GM04503 (cell line): ENCODE measurements at regions not wholly inside any gene's neighbourhood (a gene's known extent, or its start where the extent isn't known, plus 50 kb on each side); places are given as distances from the start of the nearest gene placed in this dataset.

Experiments
- DNase-seq: peaks from one replicate; pipeline ENCODE4 v3.0.0-alpha.2; 2012; ENCODE audit warnings: low read depth

DNA sequence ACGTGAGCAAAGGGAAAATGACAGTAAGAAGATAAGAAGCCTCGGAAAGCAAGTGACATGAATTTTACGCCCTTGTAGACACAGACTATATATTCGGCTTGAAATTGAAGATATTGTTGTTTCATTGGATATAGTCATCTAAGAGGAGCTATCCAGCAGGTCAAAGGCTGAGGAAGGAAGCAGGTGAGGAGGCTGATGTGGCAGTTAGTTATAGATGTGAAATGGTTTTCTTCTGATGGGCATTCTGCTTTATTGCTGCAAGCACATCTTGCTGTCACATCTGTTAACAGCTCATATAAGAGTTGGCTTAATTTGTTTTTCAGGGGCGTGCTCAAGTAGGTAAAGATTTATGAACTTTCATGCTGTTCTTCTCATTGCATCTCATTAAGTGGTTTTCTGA lies 146.1 kb downstream of the KLF5 start:
- DNase-seq: no peak

GRCh38 chr13:73201626-73202025 lies 142.8 kb downstream of the KLF5 start:
- DNase-seq: no peak

DNA sequence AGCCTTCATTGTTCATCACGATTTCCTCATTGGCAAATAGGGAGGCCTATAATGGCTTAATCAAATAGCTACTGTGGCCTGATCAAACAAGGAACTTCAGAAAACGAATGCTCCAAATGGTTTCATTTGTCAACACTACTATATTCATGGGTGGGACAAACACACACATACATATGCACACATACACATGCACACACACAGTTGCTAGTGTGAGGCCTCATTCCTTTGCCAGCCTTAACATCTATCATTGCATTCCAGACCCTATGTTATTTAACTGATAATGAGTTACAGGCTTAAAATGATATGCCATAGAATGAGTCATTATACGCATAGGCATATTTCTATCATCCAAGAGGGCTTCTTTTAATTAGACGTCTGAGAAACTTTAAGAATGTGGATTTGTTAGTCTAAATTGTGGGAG lies 140.2 kb downstream of the KLF5 start:
- DNase-seq: no peak

- DNase-seq: no peak
Observed at GRCh38 chr13:73195091-73195490, 136.3 kb downstream of the KLF5 start.

DNA sequence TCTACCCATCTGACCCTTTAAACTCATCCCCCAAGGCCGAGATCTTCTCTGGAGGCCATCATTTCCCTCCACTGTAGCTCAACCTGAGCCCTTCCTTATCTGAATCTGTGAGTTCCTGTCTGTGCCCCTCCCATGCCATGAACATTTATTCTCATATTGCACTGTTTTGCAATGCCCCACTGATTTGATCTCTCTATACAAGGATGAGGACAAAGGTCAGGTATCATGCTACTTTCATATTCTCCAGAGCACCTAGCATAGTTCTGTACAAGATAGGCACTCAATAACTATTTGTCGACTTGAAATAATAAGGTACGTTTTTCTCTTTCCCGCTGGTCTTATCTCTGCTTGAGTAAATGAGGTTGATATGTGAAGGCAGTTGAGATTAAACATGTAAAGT lies 135.5 kb downstream of the KLF5 start:
- no peak for DNase-seq

DNA sequence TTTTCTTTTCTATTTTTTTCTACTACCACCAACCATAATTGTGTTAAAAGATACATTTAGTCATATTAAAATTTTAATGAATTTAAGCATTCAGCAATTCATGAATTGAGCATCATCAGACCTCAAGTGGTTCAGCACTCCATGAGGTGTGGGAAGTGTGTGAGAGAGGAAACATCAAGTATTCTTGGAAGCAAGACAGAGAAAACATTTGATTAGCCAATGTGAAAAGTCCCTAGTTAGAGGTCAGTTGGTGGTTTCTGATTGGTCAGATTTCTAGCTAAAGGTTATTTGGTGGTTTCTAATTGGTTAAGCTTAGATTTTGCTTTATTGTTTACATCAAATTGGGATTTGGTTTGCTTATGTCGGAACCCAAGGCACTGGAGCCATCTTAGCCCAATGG lies 134.7 kb downstream of the KLF5 start:
- no peak for DNase-seq

GRCh38 chr13:73190477-73190876 lies 131.7 kb downstream of the KLF5 start:
- no peak for DNase-seq

DNA sequence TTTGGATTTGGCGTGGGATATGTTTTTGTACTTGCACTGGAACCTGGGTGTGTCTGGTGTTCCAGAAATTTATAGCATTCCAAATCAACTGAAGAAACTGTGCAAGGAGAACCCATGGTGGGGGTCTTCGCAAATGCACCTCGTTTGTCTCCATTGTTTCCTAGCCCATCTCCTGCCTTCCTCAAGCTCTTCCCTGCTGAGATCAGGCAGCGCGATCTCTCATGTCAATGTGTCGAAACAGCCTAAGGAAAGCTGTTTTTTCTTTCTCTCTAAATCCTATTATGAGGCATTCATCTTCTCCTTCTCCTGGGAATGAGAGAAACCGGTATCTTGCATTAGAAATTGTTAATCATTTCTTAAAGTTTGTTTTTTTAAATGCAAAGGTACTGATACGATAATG lies 131.0 kb downstream of the KLF5 start:
- no peak for DNase-seq

DNA sequence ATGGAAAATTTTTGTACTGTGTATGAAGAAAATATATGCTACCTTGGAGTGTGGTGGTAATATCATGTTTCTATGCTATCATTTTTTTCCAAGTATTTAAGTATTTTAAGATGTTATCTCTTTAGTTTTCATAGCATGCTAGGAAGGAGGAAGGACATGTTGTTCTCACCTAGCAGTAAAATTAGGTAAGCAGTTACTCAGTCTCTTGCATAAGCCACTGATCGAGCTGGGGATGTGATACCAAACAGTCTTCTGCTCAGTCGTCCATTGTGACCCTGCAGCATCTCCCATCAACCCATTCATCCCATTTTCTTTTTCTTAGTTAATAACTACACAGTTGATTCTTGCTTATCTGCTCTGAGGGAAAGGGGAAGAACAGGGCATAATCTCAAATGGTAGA lies 130.6 kb downstream of the KLF5 start:
- DNase-seq: no peak

- no peak for DNase-seq
Observed at GRCh38 chr13:73187106-73187505, 128.3 kb downstream of the KLF5 start.

GRCh38 chr13:73179650-73180274 lies 121.0 kb downstream of the KLF5 start:
- DNase-seq: no peak

DNA sequence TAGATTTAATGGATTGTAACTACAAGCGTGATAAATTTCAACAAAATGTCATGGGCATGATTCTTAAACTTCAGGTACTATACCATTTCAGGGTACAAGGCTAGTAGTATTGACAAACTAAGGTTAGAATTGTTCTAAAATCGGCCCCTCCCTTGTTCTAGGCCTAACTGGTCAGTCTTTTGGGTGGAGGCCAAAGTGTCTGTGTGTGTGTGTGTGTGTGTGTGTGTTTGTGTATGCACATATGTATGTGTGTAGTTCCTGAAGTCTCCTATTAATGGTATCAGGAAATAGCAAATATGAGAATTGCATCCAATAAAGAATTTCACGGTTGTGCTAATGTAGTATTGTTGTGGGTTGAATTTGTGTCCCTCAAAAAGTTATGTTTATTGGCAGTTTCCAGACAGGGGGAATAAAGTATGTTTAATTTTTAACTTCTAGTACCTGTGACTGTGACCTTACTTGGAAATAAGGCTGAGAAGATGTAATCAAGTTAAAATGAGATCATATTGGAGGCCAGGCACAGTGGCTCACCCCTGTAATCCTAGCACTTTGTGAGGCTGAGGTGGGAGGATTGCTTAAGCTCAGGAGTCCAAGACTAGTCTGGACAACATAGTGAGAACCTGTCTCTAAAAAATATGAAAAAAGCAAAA lies 119.2 kb downstream of the KLF5 start:
- no peak for DNase-seq

GRCh38 chr13:73177017-73177416 lies 118.2 kb downstream of the KLF5 start:
- DNase-seq: no peak

GRCh38 chr13:73174521-73175010 lies 115.8 kb downstream of the KLF5 start:
- DNase-seq: no peak

DNA sequence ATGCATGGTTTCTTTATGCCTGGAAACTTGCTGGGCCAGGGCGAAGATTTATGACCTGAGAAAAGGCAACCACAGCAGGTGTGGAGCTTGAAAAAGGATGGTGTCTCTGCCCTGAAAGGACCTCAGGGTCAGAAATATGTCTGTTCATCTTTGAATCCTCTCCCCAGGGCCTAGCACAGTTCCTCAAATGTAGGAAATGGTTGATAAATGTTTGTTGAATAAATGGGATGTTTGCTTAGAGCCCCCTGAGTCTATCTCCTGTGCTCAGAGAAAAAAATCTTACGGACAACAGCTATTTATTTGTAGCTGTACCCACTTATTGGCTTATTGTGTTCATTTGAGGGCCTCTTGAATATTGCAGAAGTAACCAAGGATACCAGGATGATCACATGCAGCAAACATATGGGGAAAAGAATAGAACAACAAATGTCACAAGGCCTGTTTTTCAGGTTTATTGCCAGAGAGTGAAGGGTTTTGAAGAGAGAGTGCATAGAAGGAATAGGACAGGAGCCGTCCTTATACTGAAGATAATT lies 114.5 kb downstream of the KLF5 start:
- DNase-seq: no peak

DNA sequence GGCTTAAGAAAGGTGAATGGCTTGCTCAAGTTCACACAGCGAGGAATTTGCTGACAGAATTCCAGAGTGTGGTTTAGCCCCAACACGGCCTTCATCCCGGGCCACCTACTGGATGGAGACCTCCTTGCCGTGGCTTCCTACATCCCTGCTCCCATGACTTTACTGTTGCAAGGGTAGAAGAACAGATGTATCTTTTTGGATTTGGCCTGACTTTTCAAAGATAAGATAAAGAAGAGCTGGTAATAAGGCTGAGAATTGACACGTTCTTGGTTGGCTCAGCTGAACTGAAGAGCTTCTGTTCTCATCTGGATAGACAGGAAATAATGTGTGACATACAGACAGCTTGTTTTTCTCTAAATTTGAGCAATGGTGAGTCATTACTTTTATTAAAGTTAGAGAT lies 113.1 kb downstream of the KLF5 start:
- no peak for DNase-seq

DNA sequence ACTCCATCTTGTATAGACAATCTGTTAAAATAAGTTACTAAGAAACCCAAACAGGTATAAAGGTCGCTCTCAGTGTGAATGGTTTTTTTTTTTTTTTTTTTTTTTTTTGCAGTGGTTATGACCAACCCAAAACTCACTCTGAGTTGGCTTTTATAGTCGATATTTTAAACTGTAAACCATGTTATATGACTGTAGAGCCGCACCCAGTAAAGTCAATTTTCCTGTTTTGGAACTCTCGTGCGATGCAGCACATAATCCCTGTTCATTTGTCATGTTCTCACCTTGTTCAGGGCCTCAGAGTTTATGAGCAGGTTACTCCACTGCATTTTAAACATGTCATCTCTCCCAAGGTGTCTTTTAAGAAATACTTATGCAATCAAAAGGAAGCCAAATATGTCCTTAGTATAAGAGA lies 112.5 kb downstream of the KLF5 start:
- DNase-seq: no peak

DNA sequence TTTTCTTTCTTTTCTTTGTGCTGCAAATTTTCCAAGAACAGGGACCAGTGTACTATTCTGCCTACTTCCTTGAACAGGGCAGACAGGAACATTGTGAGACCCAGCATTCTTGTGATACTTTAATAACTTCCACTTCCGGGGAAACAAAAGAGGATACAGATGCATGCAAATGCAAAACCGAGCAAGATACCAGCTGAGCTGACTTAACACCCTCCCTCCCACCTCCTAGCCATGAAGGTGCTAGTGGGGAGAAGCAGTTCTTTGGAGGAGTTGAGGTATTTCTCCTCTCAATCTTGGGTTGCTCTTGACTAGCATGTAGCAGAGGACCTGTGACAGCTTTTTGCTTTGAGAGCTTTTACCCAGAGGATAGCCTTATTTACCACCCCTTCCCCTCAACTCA lies 111.2 kb downstream of the KLF5 start:
- no peak for DNase-seq

- DNase-seq: no peak
Observed at GRCh38 chr13:73168953-73169401, 110.2 kb downstream of the KLF5 start.

- no peak for DNase-seq
Observed at GRCh38 chr13:73168226-73168952, 109.6 kb downstream of the KLF5 start.

DNA sequence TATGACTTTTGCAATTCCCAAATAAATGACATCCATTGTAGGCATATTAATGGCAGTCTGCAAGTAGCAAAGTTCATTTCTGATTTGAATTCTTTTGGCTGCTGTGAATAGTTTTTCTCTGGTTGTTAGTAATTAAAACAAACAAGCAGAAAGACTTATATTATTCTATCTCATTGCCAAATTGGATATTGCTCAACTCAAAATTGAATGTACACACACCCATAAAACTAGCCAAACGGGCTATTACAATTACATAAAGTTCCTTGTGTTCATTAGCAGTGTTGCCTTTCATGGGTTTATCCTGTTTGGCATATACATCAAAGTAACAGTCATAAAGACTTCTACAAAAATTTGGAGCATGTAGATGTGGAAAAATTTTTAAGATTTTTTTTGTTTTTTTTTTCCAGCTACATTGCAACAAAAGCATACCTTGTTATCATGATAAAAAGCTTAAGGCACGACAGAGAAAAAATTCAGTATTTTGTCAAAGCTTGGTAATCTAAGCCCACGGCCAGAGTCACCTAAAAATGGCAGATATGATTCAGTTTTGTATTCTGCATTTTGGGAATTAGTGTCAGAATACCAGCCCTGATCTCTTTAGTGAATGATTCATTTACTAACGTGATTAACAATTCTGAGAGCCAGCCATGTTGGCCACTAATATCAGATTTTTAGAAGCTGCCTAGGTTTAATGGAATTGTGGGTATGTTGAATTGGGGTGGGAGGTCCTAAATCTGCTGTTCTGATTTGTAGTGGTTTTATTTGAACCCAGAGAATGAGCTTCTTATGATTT lies 108.4 kb downstream of the KLF5 start:
- DNase-seq: no peak

DNA sequence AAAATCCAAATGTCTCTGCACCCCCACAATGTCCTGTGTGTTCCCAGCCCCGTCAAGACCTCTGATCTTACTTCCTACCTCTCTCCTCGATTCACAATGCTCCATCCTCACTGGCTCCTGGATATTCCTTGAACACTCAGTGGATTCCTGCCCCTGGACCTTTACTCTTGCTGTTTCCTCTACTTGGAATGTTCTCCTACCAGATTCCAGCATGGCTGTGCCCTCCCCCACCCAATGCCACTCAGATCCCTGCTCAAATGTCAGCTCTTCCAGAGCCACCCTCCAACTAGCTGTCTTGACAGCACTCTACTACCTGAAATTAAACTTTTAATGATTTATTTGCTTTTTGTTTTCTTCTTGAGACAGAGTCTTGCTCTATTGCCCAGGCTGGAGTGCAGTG lies 107.4 kb downstream of the KLF5 start:
- no peak for DNase-seq
